ENCODE measurements at regions not wholly inside any gene's neighbourhood (a gene's known extent, or its start where the extent isn't known, plus 50 kb on each side); places are given as distances from the start of the nearest gene placed in this dataset.

GRCh38 chr5:93300309-93300923 lies 280.6 kb downstream of the NR2F1-AS1 start:
- TF ChIP-seq, protein P1, sequence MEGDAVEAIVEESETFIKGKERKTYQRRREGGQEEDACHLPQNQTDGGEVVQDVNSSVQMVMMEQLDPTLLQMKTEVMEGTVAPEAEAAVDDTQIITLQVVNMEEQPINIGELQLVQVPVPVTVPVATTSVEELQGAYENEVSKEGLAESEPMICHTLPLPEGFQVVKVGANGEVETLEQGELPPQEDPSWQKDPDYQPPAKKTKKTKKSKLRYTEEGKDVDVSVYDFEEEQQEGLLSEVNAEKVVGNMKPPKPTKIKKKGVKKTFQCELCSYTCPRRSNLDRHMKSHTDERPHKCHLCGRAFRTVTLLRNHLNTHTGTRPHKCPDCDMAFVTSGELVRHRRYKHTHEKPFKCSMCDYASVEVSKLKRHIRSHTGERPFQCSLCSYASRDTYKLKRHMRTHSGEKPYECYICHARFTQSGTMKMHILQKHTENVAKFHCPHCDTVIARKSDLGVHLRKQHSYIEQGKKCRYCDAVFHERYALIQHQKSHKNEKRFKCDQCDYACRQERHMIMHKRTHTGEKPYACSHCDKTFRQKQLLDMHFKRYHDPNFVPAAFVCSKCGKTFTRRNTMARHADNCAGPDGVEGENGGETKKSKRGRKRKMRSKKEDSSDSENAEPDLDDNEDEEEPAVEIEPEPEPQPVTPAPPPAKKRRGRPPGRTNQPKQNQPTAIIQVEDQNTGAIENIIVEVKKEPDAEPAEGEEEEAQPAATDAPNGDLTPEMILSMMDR (IDR thresholded peaks at IDR 0.05; ENCODE audit: low read depth, low read length) = no peak
- no peak for TF ChIP-seq EZH2phosphoT487 (IDR thresholded peaks at IDR 0.05; ENCODE audit: low read depth)

Measured in OCI-LY3 (cell line).